ENCODE measurements at regions not wholly inside any gene's neighbourhood (a gene's known extent, or its start where the extent isn't known, plus 50 kb on each side); places are given as distances from the start of the nearest gene placed in this dataset.

DNA sequence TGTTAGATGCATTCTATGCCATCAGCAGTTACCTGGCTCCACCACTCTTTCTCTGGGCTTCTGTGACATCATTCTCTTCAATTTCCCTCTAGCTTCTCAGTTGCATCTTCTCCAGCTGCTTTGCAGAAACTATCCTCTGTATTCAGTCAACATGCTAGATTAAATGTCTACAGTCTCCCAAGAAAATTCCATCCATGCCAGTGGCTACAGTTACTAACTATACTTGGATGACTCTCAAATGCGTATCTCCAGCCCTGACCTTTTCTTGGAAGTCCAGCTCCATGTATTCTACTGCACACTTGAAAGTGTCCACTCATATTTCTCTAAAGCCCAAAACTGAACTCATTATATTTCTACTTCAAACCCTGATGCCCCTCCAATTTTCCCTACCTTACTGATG, 232.3 kb upstream of the TENM3 start:
- DNase-seq (ENCODE audit: low spot score), result no peak

DNA sequence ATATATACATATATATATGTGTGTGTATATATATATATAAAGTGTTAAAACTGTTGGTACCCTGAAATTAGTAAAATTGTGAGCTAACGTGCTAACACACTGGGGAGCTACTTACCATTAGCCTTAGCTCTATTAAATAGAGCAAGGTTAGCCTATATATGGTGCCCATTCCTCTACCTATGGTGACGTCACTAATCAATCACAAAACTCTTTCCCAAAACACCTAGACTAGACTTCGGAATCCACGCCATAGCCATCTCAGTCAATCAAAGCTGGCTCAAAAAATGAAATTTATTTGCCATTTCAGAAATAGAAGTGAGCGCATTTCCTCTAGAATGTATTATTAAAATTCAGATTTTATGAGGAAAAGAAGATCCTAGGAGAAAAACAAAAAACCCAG, 229.0 kb upstream of the TENM3 start:
- DNase-seq (ENCODE audit: low spot score), result no peak

DNA sequence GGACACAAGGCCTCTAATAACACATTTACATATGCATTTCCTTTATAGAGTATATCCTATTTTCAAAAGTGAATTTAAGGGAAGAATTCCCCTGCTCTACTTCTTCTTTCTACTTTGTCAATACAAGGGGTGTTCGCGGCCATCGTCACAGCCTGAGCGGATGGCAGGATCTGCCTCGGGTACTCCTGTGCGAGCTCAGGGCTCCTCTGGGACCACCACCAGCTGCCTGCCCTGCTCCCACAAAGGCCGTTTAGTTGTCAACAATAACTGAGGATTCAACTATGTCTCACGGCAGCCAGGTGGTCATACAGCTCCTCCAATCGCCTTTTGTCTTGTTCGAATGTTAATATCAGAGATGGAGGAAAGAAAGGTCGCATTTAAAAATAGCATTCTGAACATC, 228.2 kb upstream of the TENM3 start:
- DNase-seq (ENCODE audit: low spot score), result no peak

GRCh38 chr4:182015893-182016292, 227.3 kb upstream of the TENM3 start:
- no peak for DNase-seq (ENCODE audit: low spot score)

- DNase-seq (ENCODE audit: low spot score), result no peak
Measured at GRCh38 chr4:182017038-182017437, 226.2 kb upstream of the TENM3 start.

GRCh38 chr4:182018691-182019090, 224.5 kb upstream of the TENM3 start:
- DNase-seq (ENCODE audit: low spot score), result no peak

DNA sequence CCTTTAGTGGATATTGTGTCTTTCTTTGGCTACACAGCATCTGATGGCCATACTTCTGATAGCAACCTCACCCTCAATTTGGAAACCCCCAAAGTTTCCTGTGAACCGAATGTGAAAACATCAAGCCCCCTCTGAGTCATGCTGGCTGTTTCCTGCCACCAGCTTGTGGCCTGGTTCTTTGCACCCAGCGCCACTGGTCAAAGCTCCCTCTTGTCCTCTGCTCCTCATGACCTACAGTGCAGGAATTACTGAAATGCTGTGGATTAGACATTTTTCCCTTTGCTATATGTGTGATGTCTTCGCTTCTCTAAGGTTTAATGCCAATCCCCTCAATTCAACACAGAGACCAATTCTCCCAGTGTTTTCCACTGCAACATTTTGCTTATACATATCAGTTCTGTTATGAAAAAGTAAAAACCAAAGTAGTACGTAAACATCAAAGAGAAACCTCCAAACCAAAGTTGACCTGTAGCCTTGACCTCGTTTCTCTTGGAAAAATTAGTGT, 224.0 kb upstream of the TENM3 start:
- DNase-seq (ENCODE audit: low spot score), result no peak

DNA sequence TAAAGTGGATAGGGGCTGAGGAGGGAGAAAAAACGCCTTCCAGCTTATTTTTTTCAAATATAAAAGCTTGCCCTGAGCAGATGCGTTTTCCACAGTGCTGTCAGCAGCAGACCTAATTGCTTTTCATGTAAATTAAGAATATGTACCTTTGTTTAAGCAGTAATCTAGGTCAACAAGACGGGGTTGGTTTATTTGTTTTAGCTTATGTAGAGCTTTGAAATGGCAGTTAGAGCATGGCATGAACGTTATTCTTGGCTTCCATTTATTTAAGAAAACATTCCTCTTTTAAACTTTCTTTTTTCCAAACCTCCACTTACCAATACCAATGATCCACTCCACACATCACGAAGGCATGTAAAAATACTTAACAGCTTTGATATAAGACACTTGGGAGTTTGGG, 220.3 kb upstream of the TENM3 start:
- no peak for DNase-seq (ENCODE audit: low spot score)

DNA sequence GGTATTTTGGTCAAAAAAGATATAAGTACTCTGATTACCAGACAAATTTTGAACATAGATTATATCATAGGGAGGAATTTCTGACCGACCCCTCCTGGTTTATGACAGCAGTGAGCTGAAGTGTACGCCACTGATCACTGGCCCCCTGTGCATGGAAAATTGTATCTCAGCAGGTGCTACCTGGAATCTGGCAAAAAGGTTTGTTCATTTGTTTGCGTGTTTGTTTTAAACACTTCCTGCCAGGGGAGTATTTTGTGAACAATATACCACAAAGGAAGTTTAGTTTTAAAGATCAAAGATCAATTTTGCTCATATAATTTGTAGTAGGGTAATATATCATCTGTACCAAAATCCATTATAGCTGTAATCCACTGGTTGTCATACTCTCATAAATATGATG, 219.7 kb upstream of the TENM3 start:
- no peak for DNase-seq (ENCODE audit: low spot score)

GRCh38 chr4:182042945-182043344, 200.3 kb upstream of the TENM3 start:
- no peak for DNase-seq (ENCODE audit: low spot score)

DNA sequence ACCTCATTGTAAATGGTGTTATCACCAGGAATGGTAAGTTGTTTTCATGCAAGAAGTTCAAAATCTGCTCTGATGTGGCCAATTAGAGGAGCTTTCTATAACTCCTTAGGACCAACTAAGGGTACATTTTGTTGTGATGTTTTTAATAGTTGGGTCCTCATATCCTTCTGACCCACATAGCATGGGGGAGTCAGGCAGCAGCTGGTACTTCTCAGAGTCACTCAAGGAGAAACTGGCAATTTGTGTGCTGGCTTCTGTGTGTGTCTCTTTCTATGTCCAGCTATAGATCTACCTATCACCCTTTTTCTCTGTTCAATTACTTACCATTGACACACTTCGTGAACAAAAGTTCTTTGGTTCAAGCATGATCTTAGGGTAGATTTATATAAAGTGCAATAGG, 194.3 kb upstream of the TENM3 start:
- no peak for DNase-seq (ENCODE audit: low spot score)

- no peak for DNase-seq (ENCODE audit: low spot score)
Measured at GRCh38 chr4:182056866-182057265, 186.3 kb upstream of the TENM3 start.

DNA sequence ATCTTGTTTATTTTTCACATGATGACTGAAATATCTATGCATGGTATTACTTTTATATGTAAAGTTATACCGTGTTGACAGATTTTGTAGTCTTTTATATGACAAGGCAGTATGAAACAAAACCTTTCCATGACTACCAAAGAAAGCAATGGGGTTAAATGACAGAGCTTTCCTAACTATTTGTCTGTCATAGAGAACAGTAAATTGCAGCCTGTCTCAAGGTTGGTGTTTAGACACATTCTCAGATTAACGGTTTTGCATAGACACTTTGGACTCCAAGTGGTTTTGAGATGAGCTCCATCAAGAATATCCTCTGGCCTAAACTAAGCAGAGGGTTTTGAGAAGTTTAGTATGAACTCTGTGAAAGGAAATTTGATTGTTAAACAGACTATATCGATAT, 180.7 kb upstream of the TENM3 start:
- no peak for DNase-seq (ENCODE audit: low spot score)

- DNase-seq (ENCODE audit: low spot score), result no peak
Measured at GRCh38 chr4:182062936-182063335, 180.3 kb upstream of the TENM3 start.

DNA sequence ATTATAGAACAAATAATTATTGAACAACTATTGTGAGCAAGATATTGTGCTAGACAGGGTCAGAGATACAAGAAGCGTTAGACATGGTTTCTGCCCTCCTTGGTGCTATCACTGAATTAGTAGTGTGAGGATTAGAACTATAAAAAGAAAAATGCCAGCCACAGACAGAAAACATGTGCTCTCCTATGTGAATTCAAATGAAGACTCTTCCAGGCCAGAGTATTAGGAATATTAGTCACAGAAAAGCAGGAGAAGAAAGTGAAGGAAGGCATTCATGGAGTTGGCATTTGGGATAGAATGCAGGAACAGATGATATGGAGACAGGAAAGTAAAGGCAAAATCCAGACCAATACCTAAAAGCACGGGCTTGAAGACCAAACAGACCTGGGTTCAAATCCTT, 179.6 kb upstream of the TENM3 start:
- no peak for DNase-seq (ENCODE audit: low spot score)

- DNase-seq (ENCODE audit: low spot score), result no peak
Measured at GRCh38 chr4:182065255-182065654, 177.9 kb upstream of the TENM3 start.

- DNase-seq (ENCODE audit: low spot score), result no peak
Measured at GRCh38 chr4:182066037-182066436, 177.2 kb upstream of the TENM3 start.

DNA sequence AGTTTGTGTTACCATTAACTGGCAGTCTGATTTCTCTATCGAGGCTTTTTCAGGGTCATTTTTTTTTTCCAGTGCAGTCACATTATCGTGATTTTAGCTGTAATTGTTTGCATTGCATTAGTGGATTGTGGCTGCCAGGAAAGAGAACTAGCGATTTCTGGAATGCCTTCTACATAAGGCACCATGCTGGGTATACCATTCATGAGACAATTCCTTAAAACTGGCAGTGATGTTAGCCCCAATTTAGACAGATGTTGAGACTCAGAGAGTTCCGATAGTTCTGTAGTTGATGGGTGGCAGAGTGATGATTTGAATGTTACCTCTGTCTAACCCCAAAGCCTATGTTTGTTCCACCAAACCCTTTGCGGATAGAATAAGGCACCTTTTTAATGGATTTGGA, 175.4 kb upstream of the TENM3 start:
- no peak for DNase-seq (ENCODE audit: low spot score)

DNA sequence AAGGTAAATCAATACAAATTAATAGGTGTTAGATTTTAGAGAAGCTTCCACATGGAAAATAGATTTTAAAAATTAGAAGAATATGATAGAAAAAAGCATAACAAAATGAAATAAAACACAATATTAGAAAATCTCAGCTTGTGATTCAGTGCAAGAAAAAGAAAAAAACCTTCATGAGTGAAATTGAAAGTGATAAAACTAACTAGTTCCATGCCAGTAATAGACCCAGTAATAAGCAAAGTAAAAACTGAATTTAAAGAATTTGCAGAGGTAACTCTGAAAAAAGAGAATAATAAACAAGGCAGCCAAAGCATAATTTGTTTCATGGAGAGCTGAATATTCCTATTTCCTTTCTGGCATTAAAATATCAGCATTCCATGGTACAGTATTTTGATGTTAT, 174.3 kb upstream of the TENM3 start:
- DNase-seq (ENCODE audit: low spot score), result no peak

DNA sequence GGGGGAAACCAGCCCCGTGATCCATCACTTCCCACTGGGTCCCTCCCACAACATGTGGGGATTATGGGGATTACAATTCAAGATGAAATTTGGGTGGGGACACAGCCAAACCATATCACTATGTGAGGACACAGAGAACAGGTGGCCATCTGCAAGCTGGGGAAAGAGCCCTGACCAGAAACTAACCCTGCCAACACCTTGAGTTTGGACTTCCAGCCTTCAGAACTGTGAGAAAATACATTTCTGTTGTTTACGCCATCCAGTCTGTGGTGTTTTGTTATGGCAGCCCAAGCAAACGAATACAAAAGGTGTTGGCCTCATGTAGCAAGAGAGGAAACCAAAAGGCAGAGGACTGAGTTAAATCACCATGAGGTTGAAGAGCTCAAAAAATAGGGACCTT, 169.9 kb upstream of the TENM3 start:
- no peak for DNase-seq (ENCODE audit: low spot score)

DNA sequence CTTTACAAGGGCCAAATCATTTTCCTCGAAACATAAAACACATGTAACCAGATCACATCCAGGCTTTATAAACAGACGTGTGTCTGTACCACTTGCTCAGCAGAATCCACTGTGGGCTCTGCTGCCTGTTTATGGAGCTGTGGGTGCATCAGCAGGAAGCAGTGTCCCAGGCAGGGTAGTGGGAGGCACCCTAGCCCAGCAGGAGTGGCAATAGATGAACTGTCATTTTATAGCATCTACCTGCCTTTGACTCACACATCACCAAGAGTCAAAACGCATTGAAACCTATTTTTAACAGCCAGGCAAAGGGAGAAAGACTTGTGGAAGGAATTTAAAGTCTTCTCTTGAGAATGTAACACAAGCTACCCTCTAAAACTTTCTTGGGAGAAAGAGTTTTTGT, 169.1 kb upstream of the TENM3 start:
- DNase-seq (ENCODE audit: low spot score), result no peak

DNA sequence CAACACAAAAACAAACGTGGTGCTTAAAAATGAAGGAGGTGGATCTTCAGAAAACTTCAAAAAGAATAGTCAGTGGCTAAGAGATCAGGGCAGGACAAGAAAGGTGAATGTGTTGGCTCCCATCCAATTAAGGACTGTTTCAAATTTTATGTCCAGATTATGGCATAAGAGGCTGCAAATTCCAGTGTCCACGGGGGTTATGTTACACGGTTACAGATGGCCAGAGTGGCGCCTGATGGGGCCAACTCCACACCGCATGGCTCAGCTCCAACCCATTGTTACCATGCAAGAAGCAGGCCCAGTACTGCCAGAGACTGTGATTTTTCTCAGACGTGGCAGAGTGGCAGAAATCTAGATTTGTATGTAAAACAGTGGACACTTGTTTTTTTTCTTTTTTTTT, 168.4 kb upstream of the TENM3 start:
- DNase-seq (ENCODE audit: low spot score), result no peak

- DNase-seq (ENCODE audit: low spot score), result no peak
Measured at GRCh38 chr4:182082910-182083309, 160.3 kb upstream of the TENM3 start.

DNA sequence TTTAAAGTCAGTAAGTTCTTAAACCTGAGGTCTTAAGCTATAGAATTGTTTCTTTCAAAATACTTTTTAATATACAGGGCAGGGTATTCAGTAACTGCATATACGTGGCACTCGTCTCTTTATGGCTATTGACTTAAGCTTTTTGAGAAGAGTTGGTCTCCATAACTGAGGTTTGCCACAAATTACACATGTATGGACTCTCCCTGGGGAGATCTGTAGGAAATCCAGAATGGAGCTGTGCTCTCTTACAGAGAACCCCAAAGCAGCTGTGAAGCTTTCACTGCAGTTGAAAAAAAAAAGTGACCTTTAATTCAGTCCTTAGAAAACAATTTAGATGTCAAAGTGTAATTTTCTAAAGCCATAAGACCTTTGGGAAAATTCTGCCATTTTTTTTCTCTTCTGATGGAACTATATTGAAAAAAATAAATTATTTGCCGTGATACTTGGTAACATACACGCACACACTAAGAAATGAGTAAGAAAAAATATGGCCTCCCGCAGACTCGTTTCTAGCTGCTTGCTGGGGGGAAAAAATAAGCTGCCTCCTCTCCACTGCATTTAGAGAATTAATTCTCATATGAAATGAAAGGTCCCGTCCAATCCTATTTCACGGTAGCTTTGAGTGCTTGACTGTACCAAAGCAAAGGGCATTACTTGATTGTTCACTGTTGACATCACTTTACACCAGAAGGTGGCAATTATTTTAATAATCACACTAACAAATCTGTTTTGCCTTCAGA, 159.4 kb upstream of the TENM3 start:
- DNase-seq (ENCODE audit: low spot score), result no peak
